ENCODE measurements at regions not wholly inside any gene's neighbourhood (a gene's known extent, or its start where the extent isn't known, plus 50 kb on each side); places are given as distances from the start of the nearest gene placed in this dataset.
"Not testable (repeated sequence)": the region's sequence is repeated elsewhere in the genome, so short reads cannot be mapped to it uniquely, and the experiment has no call there.

DNA sequence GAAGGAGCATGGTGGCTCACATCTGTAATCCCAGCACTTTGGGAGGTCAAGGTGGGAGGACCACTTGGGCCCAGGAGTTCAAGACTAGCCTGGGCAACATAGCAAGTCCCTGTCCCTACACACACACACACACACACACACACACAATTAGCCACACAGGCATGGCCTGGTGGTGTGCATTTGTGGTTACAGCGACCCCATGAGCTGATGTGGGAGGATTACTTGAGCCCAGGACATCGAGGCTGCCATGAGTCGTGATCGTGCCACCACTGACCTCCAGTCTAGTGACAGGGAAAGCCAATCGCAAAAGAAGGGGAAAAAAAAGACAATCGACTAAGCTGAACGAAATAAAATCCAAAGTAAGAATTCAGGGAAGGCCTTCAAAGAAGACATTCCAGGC is 67.9 kb downstream of the TBX3 start:
- no peaks in the 10 kb centered on the region for H3K36me3 Mint-ChIP-seq (ENCODE audit: low read depth)
- no peaks in the 10 kb centered on the region for H3K9me3 Mint-ChIP-seq
- H3K27ac Mint-ChIP-seq: no peak overlapping the region
- intact Hi-C loops (cut with micrococcal nuclease): no loop called here
- no peak overlapping the region for H3K4me3 Mint-ChIP-seq
- no peaks in the 10 kb centered on the region for H3K4me1 Mint-ChIP-seq (ENCODE audit: low read depth)
- H3K27me3 Mint-ChIP-seq: peaks cover 4% of the 10 kb centered on the region

DNA sequence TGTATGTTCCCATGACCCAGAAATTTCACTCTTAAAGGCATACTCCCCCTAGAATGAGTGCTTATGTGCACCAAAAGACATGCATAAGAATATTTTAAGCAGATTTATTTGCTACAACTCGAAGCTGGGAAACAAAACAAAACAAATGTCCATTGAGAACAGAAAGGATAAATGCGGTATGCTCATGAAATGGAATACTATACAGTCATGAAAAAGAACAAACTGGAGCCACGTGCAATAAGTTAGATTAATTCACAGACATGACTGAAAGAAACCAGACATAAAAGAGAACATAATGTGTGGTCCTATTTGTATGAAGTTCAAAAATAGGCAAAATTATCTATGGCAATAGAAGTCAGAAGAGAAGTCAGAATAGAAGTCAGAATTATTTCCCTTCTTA is 69.9 kb downstream of the TBX3 start:
- Mint-ChIP-seq H3K36me3 (ENCODE audit: low read depth) (no peaks in the 10 kb centered on the region), H3K27ac (no peak overlapping the region), H3K27me3 (peaks cover 4% of the 10 kb centered on the region), H3K4me1 (ENCODE audit: low read depth) (no peaks in the 10 kb centered on the region), H3K9me3 (no peaks in the 10 kb centered on the region), H3K4me3 (no peak overlapping the region)
- intact Hi-C loops (cut with micrococcal nuclease): no loop called here

DNA sequence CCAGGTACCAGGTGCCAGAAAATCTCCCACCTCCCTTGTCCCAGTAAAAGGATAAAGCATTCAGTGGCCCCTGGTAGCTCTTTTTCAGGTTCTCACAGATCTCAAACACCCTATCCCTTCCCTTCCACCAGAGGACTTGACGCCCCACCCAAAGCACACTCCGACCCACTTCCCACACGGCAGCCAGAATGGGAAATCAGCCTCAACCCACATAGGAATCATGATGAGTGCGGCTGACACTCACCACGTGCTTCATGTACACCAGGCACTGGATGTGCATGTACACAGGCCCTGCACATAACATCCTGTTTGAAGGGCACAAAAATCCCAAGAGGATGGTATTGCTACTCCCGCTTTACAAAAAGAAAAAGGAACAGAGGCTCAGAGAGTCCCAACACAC is 71.9 kb downstream of the TBX3 start:
- Mint-ChIP-seq H3K9me3 (no peaks in the 10 kb centered on the region), H3K27ac (no peak overlapping the region), H3K36me3 (ENCODE audit: low read depth) (no peaks in the 10 kb centered on the region), H3K4me1 (ENCODE audit: low read depth) (no peaks in the 10 kb centered on the region), H3K4me3 (no peak overlapping the region), H3K27me3 (peaks cover 4% of the 10 kb centered on the region)
- intact Hi-C loops (cut with micrococcal nuclease): no loop called here

DNA sequence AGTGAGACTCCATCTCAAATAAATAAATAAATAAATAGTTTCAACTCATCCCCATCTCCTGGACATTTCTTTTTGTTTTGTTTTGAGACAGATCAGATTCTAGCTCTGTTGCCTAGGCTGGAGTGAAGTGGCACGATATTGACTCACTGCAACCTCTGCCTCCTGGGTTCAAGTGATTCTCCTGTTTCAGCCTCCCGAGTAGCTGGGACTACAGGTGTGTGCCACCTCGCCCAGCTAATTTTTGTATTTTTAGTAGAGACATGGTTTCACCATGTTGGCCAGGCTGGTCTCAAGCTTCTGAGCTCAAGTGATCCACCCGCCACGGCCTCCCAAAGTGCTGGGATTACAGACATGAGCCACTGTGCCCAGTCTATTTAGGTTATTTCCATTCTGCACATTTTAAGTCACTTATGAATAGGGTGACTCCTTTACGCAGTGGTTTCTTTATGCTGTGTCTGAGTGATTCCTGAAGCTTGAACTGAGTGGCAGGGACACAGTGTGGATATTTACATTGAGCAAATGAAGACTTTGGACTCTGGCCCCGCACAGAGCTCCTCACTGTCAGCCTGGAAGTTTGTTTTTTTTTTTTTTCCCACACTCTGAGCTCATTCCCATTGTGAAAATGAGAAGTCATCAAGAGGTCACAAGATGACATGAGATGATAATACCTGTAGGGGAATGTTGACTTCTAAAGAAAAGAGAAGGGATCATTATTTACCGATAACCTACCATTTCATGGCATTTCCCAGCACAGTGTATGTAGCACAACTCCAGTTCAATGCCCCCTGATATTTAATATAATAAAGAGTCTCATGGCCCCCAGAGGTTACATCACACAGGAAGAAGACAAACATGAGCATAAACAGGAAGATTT is 72.6 kb downstream of the TBX3 start:
- H3K27me3 Mint-ChIP-seq: peaks cover 4% of the 10 kb centered on the region
- no peaks in the 10 kb centered on the region for H3K9me3 Mint-ChIP-seq
- no peaks in the 10 kb centered on the region for H3K4me1 Mint-ChIP-seq (ENCODE audit: low read depth)
- H3K36me3 Mint-ChIP-seq (ENCODE audit: low read depth): no peaks in the 10 kb centered on the region
- H3K4me3 Mint-ChIP-seq: no peak overlapping the region
- H3K27ac Mint-ChIP-seq: no peak overlapping the region
- intact Hi-C loops (cut with micrococcal nuclease): no loop called here

DNA sequence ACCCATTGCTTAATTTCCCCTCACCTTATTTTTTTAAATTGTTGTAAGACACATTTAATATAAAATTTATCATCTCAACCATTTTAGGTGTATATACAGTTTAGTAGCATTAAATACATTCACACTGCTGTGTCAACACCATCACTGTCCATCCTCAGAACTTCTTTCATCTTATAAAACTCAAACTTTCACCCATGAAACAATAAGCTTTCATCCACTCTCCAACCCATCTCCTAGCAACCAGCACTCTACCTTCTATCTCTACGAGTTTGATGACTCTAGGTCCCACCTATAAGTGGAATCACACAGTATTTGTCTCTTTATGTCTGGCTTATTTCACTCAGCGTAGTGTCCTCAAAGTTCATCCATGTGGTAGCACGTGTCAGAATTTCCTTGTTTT is 75.5 kb downstream of the TBX3 start:
- intact Hi-C loops (cut with micrococcal nuclease): no loop called here
- Mint-ChIP-seq H3K4me3 (no peak overlapping the region), H3K4me1 (ENCODE audit: low read depth) (no peaks in the 10 kb centered on the region), H3K36me3 (ENCODE audit: low read depth) (no peaks in the 10 kb centered on the region), H3K9me3 (no peaks in the 10 kb centered on the region), H3K27ac (no peak overlapping the region), H3K27me3 (peaks cover 4% of the 10 kb centered on the region)

DNA sequence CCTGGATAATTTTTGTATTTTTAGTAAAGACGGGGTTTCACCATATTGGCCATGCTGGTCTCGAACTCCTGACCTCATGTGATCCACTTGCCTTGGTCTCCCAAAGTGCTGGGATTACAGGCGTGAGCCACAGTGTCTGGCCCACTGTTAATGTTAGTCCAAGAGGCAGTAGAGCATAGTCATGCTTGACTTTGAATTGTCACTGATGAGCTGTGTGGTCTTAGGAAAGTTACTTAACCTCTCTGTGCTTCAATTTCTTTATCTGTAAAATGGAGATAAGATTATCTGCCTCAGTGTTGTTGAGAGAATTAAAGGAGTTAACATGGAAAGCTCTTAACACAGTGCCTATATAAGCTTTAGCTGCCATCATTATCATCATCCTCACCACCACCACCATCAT is 78.1 kb downstream of the TBX3 start:
- no peaks in the 10 kb centered on the region for H3K4me1 Mint-ChIP-seq (ENCODE audit: low read depth)
- H3K27ac Mint-ChIP-seq: no peak overlapping the region
- intact Hi-C loops (cut with micrococcal nuclease): no loop called here
- H3K9me3 Mint-ChIP-seq: no peaks in the 10 kb centered on the region
- no peak overlapping the region for H3K4me3 Mint-ChIP-seq
- H3K27me3 Mint-ChIP-seq: no peaks in the 10 kb centered on the region
- H3K36me3 Mint-ChIP-seq (ENCODE audit: low read depth): no peaks in the 10 kb centered on the region

DNA sequence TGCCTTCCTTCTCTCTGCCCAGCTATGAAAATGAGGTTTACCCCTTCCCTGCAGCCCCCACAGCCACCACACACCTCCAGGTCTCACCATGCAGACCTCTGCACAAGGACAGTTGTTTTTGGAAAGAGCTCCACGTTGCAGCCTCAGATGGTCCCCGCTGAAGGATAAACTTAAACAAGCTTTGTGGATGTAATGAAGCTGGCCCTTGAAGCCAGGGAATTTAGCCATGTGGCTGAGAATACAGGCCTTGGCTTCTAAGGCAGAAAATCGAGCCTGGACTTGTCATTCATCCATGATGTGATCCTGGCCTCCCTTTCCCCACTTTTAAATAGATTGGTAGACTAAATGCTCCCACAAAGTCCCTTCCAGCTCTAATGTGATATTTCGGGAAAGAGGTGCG is 79.4 kb downstream of the TBX3 start:
- Mint-ChIP-seq H3K27me3 (no peaks in the 10 kb centered on the region), H3K4me1 (ENCODE audit: low read depth) (no peaks in the 10 kb centered on the region), H3K27ac (no peak overlapping the region), H3K4me3 (no peak overlapping the region), H3K9me3 (no peaks in the 10 kb centered on the region), H3K36me3 (ENCODE audit: low read depth) (no peaks in the 10 kb centered on the region)
- intact Hi-C loops (cut with micrococcal nuclease): no loop called here

DNA sequence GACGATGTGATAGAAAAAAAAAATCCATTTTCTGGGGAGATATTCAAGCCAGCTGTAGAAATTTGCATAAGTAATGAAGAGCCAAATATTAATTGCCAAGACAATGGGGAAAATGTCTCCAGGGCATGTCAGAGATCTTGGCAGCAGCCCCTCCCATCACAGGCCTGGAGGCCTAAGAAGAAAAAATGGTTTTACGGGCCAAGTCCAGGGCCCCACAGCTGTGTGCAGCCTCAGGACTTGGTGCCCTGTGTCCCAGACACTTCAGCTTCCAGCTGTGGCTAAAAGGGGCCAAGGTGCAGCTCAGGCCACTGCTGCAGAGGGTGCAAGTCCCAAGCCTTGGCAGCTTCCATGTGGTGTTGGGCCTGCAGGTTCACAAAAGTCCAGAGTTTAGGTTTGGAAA is 83.4 kb downstream of the TBX3 start:
- H3K4me1 Mint-ChIP-seq (ENCODE audit: low read depth); H3K9me3 Mint-ChIP-seq; H3K36me3 Mint-ChIP-seq (ENCODE audit: low read depth); H3K27me3 Mint-ChIP-seq; intact Hi-C loops (cut with micrococcal nuclease); H3K4me3 Mint-ChIP-seq; H3K27ac Mint-ChIP-seq: not testable (repeated sequence)

DNA sequence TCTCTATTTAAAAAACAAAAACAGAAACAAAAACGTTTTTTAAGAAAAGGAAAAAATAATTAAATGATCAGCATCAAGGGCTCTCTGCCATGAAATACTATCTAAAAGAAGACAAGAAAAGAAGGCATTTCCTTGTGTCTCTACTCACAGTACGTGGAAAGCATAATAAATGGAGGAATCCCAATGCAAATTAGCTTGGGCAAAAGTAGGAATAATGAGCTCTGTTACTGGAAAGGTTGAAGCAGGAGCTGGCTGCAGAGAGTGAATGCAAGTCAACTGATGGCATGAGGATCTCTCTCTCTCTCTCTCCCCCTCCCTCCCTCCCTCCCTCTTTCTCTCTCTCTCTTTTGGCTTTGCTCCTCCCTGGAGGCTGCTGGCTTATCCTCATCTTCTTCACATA is 85.9 kb downstream of the TBX3 start:
- Mint-ChIP-seq H3K4me3 (no peak overlapping the region), H3K27ac (no peak overlapping the region), H3K4me1 (ENCODE audit: low read depth) (no peaks in the 10 kb centered on the region), H3K27me3 (no peaks in the 10 kb centered on the region), H3K36me3 (ENCODE audit: low read depth) (no peaks in the 10 kb centered on the region), H3K9me3 (no peaks in the 10 kb centered on the region)
- intact Hi-C loops (cut with micrococcal nuclease): no loop called here

DNA sequence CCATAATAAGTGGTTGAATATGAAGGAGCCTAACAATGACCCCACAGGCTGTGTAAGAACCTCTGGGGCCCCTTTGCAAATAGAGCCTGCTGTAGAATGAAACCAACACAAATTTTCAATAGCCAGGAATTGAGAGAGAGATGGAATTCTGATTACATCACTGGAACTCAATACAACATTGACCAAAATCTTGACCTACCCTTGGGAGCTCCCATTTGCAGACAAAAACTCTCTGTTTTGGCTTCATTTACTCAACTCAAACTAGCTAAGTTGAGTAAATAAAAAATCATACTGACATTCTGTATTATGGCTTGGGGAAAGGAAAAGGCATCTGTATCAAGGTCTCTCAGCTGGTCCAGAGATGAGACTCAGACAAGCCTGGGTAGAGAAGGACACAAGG is 91.0 kb downstream of the TBX3 start:
- H3K9me3 Mint-ChIP-seq: no peaks in the 10 kb centered on the region
- no peak overlapping the region for H3K27ac Mint-ChIP-seq

DNA sequence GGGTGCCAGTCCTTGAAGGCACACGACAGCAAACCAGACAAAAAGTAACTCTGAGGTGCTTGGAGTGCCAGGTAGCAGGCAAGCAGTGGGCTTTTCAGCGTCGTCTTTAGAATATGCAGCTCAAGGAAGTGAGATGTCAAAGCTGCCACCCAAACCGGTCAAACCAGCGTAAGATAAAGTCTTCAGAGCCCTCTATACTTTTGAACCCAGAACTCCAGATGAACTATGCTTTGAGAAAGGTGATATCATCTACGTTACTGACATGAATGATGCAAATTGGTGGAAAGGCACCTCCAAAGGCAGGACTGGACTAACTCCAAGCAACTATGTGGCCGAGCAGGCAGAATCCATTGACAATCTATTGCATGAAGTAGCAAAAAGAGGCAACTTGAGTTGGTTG is 95.9 kb downstream of the TBX3 start:
- no peaks in the 10 kb centered on the region for H3K4me1 Mint-ChIP-seq (ENCODE audit: low read depth)
- H3K27ac Mint-ChIP-seq: no peak overlapping the region
- intact Hi-C loops (cut with micrococcal nuclease): no loop called here
- H3K27me3 Mint-ChIP-seq: no peaks in the 10 kb centered on the region
- H3K4me3 Mint-ChIP-seq: no peak overlapping the region
- H3K9me3 Mint-ChIP-seq: no peaks in the 10 kb centered on the region
- H3K36me3 Mint-ChIP-seq (ENCODE audit: low read depth): no peaks in the 10 kb centered on the region

More for the DNA sequence above, 91.0 kb downstream of the TBX3 start:
- no peaks in the 10 kb centered on the region for H3K4me1 Mint-ChIP-seq (ENCODE audit: low read depth)
- H3K27me3 Mint-ChIP-seq: no peaks in the 10 kb centered on the region
- H3K36me3 Mint-ChIP-seq (ENCODE audit: low read depth): no peaks in the 10 kb centered on the region
- intact Hi-C loops (cut with micrococcal nuclease): no loop called here
- no peak overlapping the region for H3K4me3 Mint-ChIP-seq

DNA sequence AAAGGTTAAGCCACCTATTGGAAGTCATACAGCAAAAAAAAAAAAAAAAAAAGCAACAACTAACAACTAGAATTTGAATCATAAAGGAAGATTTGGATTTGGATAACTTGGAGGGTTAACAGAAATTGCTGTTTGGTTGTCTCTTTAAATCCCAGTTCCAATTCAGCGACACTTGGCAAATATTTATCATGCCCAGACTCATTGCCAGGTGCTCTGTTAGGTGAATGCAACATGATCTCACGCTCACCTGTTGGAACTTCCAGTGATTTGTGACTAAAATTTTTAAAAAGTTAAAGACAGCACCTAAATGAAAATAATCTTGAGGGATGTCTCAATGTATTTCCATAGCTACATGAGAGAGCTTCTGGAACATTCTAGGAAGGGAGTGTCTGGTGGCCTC is 103.7 kb downstream of the TBX3 start:
- Mint-ChIP-seq H3K4me3 (no peak overlapping the region), H3K36me3 (ENCODE audit: low read depth) (no peaks in the 10 kb centered on the region), H3K27ac (no peak overlapping the region), H3K27me3 (no peaks in the 10 kb centered on the region), H3K9me3 (no peaks in the 10 kb centered on the region), H3K4me1 (ENCODE audit: low read depth) (no peaks in the 10 kb centered on the region)
- intact Hi-C loops (cut with micrococcal nuclease): no loop called here

DNA sequence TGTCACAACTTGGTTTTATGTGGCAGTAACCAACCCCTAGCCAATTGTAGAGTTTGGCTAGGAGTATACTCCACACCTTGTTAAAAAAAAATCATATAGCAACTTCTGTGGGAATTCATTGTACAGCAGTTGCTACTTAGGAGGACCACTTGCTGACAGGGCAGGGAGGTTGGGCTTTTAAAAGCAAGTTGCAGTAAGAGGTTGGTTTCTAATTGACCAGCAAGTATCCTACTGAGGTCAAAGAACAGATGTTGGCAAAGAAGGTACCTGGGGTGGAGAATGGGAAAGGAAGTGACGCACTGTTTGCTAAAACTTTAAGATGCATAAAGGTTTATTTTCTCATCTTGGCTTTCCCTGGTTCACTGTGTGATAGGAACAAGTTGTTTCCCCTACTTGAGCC is 104.6 kb downstream of the TBX3 start:
- Mint-ChIP-seq H3K4me3 (no peak overlapping the region), H3K9me3 (no peaks in the 10 kb centered on the region), H3K36me3 (ENCODE audit: low read depth) (no peaks in the 10 kb centered on the region), H3K27ac (no peak overlapping the region), H3K4me1 (ENCODE audit: low read depth) (no peaks in the 10 kb centered on the region), H3K27me3 (no peaks in the 10 kb centered on the region)
- intact Hi-C loops (cut with micrococcal nuclease): no loop called here

DNA sequence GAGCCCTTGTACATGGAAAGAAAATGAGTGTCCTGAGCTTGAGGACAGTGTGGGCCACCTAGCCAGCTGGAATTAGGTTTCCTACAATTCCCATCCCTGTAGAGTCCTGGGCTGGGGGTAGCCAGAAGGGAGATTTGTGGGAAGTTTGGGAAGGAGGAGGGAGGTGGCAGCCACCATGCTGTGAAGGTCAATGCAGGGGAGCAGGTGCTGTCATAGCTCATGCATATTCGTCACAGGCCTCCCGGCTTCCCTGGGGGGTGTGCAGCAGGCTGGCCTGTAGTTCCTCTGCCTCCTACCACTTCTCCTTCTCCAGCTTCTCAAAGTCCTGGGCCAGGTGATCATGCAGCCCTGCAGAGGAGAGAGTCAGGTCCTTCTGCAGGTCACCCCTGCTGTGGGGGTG is 121.3 kb downstream of the TBX3 start:
- intact Hi-C loops (cut with micrococcal nuclease): no loop called here
- Mint-ChIP-seq H3K27me3 (peaks cover 4% of the 10 kb centered on the region), H3K27ac (no peak overlapping the region), H3K4me1 (ENCODE audit: low read depth) (no peaks in the 10 kb centered on the region), H3K36me3 (ENCODE audit: low read depth) (no peaks in the 10 kb centered on the region), H3K4me3 (no peak overlapping the region), H3K9me3 (no peaks in the 10 kb centered on the region)

DNA sequence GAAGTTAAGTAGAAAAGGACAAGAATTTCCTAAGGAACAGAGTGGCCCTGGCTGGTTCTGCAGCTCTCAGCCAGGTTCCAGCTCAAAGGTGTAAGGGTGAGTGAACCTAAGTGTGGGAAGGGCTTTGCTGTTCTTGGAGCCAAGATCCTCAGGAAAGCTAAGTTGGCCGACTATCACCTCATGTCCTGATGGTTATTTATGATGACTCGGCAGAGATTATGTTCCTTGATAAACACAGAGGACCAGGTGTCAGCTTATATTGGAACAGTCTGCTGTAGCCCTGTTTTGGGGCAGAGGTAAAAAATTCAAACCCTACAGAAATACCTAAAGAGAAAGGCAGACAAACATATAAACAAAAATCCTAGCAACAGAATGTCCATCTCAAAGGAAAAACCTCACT is 128.5 kb downstream of the TBX3 start:
- H3K4me1 Mint-ChIP-seq (ENCODE audit: low read depth): no peaks in the 10 kb centered on the region
- no peaks in the 10 kb centered on the region for H3K36me3 Mint-ChIP-seq (ENCODE audit: low read depth)
- H3K27ac Mint-ChIP-seq: no peak overlapping the region
- no peak overlapping the region for H3K4me3 Mint-ChIP-seq
- intact Hi-C loops (cut with micrococcal nuclease): no loop called here
- H3K9me3 Mint-ChIP-seq: no peaks in the 10 kb centered on the region
- peaks cover 4% of the 10 kb centered on the region for H3K27me3 Mint-ChIP-seq
